Nephron (organoid): ENCODE measurements at regions not wholly inside any gene's neighbourhood (a gene's known extent, or its start where the extent isn't known, plus 50 kb on each side); places are given as distances from the start of the nearest gene placed in this dataset.

Experiments
- H3K27ac Mint-ChIP-seq, 3 experiments: 2 replicates each; pipeline ENCODE4 v1.8.0; 2020; ENCODE audit warnings: mixed read lengths in 3 of 3, mild to moderate bottlenecking in 2 of 3, moderate library complexity in 1 of 3
- H3K27me3 Mint-ChIP-seq: 2 replicates; pipeline ENCODE4 v1.8.0; 2021; ENCODE audit warnings: low read depth, mild to moderate bottlenecking, moderate library complexity, mixed read lengths
- H3K36me3 Mint-ChIP-seq: 2 replicates; pipeline ENCODE4 v1.8.0; 2020; ENCODE audit warnings: low read depth, mixed read lengths
- H3K4me1 Mint-ChIP-seq: 2 replicates; pipeline ENCODE4 v1.8.0; 2020; ENCODE audit warnings: mixed read lengths
- H3K4me3 Mint-ChIP-seq, 3 experiments: 2 replicates each; pipeline ENCODE4 v1.8.0; 2020; ENCODE audit warnings: mild to moderate bottlenecking in 3 of 3, mixed read lengths in 3 of 3, moderate library complexity in 2 of 3
- H3K9me3 Mint-ChIP-seq: 2 replicates; pipeline ENCODE4 v1.8.0; 2020; ENCODE audit warnings: mixed read lengths
- CTCF ChIP-seq, 3 experiments: fragments of 200-600 bp; sonication (generic); IDR thresholded peaks; one replicate each; pipeline ENCODE4 v1.5.0; 2021; ENCODE audit warnings: antibody characterized with exemption in 3 of 3; ENCODE audit not compliant: unreplicated experiment in 3 of 3

GRCh38 chr10:52558090-52558489 is 214.5 kb downstream of the MBL2 start:
- no peaks in the 10 kb centered on the region for H3K9me3 Mint-ChIP-seq
- no peaks in the 10 kb centered on the region for H3K36me3 Mint-ChIP-seq

DNA sequence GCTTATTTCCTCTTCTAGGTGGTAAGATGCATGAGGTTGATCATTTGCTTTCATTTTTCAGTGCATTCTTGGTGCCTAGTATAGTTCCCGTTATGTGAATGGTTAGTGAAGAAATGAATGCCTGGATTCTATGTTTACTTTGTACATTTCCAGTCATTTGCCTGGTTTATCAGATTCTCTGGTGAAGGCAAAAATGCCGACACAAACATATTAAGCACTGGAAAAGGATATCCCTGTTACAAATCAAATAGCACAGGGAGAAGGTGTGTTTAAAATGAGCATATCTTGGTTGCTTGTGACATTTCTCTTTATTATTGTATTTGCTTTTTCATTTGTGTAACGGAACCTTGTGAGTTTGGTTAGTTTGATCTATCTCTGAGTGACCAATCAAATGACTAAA is 211.3 kb downstream of the MBL2 start:
- Mint-ChIP-seq H3K4me1 (no peaks in the 10 kb centered on the region), H3K4me3 (no peak overlapping the region), H3K9me3 (no peaks in the 10 kb centered on the region), H3K36me3 (no peaks in the 10 kb centered on the region), H3K27me3 (no peaks in the 10 kb centered on the region), H3K27ac (no peak overlapping the region)
- no peak for TF ChIP-seq CTCF (IDR thresholded peaks at IDR 0.05; ENCODE audit: unreplicated experiment in 3 of 3)

More at GRCh38 chr10:52558090-52558489, 214.5 kb downstream of the MBL2 start:
- H3K27ac Mint-ChIP-seq, result no peak overlapping the region
- H3K4me1 Mint-ChIP-seq, result no peaks in the 10 kb centered on the region
- H3K4me3 Mint-ChIP-seq, result no peak overlapping the region
- no peak for TF ChIP-seq CTCF (IDR thresholded peaks at IDR 0.05; ENCODE audit: unreplicated experiment in 3 of 3)
- H3K27me3 Mint-ChIP-seq, result no peaks in the 10 kb centered on the region

- Mint-ChIP-seq H3K9me3 (no peaks in the 10 kb centered on the region), H3K27me3 (no peaks in the 10 kb centered on the region), H3K36me3 (no peaks in the 10 kb centered on the region), H3K4me3 (no peak overlapping the region), H3K27ac (no peak overlapping the region), H3K4me1 (no peaks in the 10 kb centered on the region)
- TF ChIP-seq CTCF (IDR thresholded peaks at IDR 0.05; ENCODE audit: unreplicated experiment in 3 of 3), result no peak
Measured at GRCh38 chr10:52563360-52563759, 209.2 kb downstream of the MBL2 start.

- H3K4me3 Mint-ChIP-seq, result no peak overlapping the region
- no peaks in the 10 kb centered on the region for H3K9me3 Mint-ChIP-seq
- H3K27ac Mint-ChIP-seq, result peak overlapping the region in 1 of 3 experiments; percentile 44
- no peaks in the 10 kb centered on the region for H3K36me3 Mint-ChIP-seq
- no peaks in the 10 kb centered on the region for H3K4me1 Mint-ChIP-seq
- peak; percentile 17 to 46 (median 22) for TF ChIP-seq CTCF (IDR thresholded peaks at IDR 0.05; ENCODE audit: unreplicated experiment in 3 of 3)
- no peaks in the 10 kb centered on the region for H3K27me3 Mint-ChIP-seq
Measured at GRCh38 chr10:52566471-52567246, 205.9 kb downstream of the MBL2 start.

GRCh38 chr10:52567247-52567580 is 205.4 kb downstream of the MBL2 start:
- H3K4me3 Mint-ChIP-seq, result no peak overlapping the region
- no peaks in the 10 kb centered on the region for H3K36me3 Mint-ChIP-seq
- H3K9me3 Mint-ChIP-seq, result no peaks in the 10 kb centered on the region
- H3K27me3 Mint-ChIP-seq, result no peaks in the 10 kb centered on the region
- TF ChIP-seq CTCF (IDR thresholded peaks at IDR 0.05; ENCODE audit: unreplicated experiment in 3 of 3), result no peak
- H3K27ac Mint-ChIP-seq, result no peak overlapping the region
- H3K4me1 Mint-ChIP-seq, result no peaks in the 10 kb centered on the region

DNA sequence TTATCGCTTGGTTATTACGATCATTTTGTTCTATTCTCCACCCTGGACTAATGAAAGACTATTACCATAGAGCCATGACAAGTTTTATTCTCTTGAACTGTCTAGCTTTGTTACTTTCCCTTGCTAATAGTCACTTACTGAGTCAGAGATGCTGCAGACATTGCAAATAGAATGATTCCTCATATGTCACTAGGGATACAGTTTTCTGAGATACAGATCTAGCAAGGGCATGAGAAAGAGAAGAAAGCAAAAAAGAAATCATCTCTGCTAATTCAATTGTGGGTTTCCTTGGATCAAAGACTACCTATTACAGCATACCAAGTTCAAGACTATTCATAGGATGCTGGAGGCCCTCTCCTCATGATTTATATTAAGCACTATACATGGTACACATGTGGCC is 204.3 kb downstream of the MBL2 start:
- Mint-ChIP-seq H3K4me3 (no peak overlapping the region), H3K27me3 (no peaks in the 10 kb centered on the region), H3K36me3 (no peaks in the 10 kb centered on the region), H3K4me1 (no peaks in the 10 kb centered on the region), H3K9me3 (no peaks in the 10 kb centered on the region), H3K27ac (no peak overlapping the region)
- no peak for TF ChIP-seq CTCF (IDR thresholded peaks at IDR 0.05; ENCODE audit: unreplicated experiment in 3 of 3)
